ENCODE measurements at regions not wholly inside any gene's neighbourhood (a gene's known extent, or its start where the extent isn't known, plus 50 kb on each side); places are given as distances from the start of the nearest gene placed in this dataset.

DNA sequence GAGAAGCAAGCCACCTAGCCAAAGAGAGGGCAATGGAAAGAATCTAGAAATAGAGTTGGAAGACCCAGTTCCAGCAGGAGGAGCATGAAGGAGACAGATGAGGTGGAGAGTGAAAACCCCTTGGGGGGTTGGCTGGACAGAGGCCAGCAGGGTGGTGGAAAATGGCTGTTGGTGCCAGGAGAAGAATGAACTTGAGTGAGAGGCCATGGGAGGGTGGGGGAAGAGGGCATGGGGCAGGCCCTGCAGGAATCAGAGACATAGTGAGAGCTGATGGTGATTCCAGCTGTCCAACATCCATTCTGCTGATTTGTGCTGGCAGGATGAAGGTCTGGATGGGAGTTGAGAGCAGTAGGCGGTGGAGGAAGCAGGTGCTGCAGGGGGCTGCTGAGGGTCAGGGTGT, 108.0 kb upstream of the TNP1 start:
- Histone ChIP-seq H3K27me3 (ENCODE audit: control insufficient read depth, insufficient read depth, low read length) (peaks cover 2% of the 10 kb centered on the region), H3K4me3 (ENCODE audit: low read depth, low read length) (no peak overlapping the region), H3K36me3 (ENCODE audit: control insufficient read depth, insufficient read depth, low read length) (no peaks in the 10 kb centered on the region)
- FAIRE-seq (no peak), DNase-seq (ENCODE audit: low read depth) (no peak)
- TF ChIP-seq, protein P1, sequence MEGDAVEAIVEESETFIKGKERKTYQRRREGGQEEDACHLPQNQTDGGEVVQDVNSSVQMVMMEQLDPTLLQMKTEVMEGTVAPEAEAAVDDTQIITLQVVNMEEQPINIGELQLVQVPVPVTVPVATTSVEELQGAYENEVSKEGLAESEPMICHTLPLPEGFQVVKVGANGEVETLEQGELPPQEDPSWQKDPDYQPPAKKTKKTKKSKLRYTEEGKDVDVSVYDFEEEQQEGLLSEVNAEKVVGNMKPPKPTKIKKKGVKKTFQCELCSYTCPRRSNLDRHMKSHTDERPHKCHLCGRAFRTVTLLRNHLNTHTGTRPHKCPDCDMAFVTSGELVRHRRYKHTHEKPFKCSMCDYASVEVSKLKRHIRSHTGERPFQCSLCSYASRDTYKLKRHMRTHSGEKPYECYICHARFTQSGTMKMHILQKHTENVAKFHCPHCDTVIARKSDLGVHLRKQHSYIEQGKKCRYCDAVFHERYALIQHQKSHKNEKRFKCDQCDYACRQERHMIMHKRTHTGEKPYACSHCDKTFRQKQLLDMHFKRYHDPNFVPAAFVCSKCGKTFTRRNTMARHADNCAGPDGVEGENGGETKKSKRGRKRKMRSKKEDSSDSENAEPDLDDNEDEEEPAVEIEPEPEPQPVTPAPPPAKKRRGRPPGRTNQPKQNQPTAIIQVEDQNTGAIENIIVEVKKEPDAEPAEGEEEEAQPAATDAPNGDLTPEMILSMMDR (IDR thresholded peaks at IDR 0.05; ENCODE audit: insufficient read depth, low read length, severe bottlenecking) = no peak

DNA sequence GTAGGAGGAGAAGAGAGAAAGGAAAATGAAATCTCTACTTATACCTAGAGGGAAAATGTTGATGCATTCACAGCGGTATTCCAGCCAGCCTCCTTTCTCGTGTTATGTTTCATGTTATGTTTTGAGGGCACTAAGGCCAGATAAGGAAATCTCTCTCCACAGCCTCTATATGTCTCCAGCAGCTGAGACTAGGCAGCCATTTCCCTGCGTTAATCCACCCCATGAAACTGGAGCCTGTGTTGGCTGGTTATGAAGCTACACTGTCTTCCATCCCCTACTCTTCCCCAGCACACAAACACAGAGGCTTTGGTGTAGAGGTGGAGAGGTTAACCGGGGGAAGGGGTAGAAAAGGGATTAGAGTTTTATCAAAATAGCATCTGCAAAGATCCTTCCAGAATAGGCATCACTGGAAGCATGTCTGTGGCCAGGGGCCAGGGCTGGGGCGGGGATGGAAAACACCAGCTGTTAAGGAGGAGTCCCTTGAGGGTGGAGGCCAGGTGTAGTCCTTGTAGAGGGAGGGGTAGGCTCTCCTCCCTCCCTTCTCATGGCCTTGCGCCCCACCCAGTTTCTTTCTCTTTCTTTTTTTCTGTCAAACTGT, 100.9 kb upstream of the TNP1 start:
- Histone ChIP-seq H3K27me3 (ENCODE audit: control insufficient read depth, insufficient read depth, low read length) (peaks cover 2% of the 10 kb centered on the region), H3K4me3 (ENCODE audit: low read depth, low read length) (no peak overlapping the region), H3K36me3 (ENCODE audit: control insufficient read depth, insufficient read depth, low read length) (no peaks in the 10 kb centered on the region)
- TF ChIP-seq, protein P1 (IDR thresholded peaks at IDR 0.05; ENCODE audit: insufficient read depth, low read length, severe bottlenecking) = no peak
- DNase-seq (ENCODE audit: low read depth) (no peak), FAIRE-seq (no peak)

DNA sequence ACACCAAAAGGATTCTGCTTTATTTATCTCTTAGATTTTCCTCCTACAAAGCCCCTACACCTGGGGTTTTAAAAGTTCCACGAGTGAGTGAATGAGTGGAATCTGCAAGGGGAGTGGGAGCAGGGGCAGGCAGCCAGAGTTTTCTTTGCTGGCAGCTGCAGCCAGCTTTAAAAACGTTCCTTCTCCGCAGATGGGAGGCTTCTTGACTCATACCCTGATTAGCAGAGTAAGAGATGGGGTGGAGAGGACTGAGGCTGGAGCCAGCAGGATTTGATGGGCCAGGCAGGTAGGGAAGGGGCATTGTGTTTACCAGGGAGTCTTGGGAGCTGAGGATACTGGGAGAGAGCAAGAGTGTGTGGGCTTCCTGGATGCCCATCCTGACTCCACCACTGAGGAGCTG, 99.6 kb upstream of the TNP1 start:
- TF ChIP-seq, protein P1 (IDR thresholded peaks at IDR 0.05; ENCODE audit: insufficient read depth, low read length, severe bottlenecking) = no peak
- H3K27me3 ChIP-seq (ENCODE audit: control insufficient read depth, insufficient read depth, low read length) = no peaks in the 10 kb centered on the region
- FAIRE-seq = no peak
- no peaks in the 10 kb centered on the region for H3K36me3 ChIP-seq (ENCODE audit: control insufficient read depth, insufficient read depth, low read length)
- H3K4me3 ChIP-seq (ENCODE audit: low read depth, low read length) = no peak overlapping the region
- DNase-seq (ENCODE audit: low read depth) = no peak

DNA sequence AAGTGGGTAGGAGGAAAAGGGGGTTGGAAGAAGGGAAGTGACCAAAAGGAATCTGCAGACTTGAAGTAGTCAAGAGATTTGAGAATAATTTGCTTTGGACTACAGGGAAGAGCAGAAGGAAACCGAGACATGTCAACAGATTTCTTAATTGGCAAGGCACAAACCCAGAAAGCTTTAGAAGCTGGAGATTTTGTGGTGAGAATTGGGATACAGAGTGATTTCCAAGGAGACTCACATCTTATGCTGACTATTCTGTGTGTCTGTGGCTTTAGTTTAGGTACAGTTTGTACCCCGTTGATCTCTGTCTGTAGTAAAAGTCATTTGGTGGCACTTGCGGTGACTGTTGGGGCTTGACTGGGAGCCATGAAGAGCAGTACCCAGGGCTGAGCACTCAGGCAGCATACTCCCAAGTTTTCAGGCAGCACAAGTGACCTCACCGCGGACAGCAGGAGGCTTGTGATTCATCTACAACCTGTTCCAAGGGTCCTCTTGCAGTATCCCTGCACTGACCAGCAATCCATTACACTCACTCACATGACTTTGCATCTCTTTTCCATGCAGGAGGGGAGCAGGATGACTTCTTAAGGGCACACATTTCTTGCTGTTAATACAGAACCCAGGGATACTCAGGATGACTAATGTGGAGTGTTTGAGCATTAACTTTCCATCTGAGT, 97.1 kb upstream of the TNP1 start:
- H3K27me3 ChIP-seq (ENCODE audit: control insufficient read depth, insufficient read depth, low read length) = no peaks in the 10 kb centered on the region
- no peak overlapping the region for H3K4me3 ChIP-seq (ENCODE audit: low read depth, low read length)
- FAIRE-seq (no peak), DNase-seq (ENCODE audit: low read depth) (peak; percentile 13)
- H3K36me3 ChIP-seq (ENCODE audit: control insufficient read depth, insufficient read depth, low read length) = no peaks in the 10 kb centered on the region
- TF ChIP-seq, protein P1 (IDR thresholded peaks at IDR 0.05; ENCODE audit: insufficient read depth, low read length, severe bottlenecking) = no peak

DNA sequence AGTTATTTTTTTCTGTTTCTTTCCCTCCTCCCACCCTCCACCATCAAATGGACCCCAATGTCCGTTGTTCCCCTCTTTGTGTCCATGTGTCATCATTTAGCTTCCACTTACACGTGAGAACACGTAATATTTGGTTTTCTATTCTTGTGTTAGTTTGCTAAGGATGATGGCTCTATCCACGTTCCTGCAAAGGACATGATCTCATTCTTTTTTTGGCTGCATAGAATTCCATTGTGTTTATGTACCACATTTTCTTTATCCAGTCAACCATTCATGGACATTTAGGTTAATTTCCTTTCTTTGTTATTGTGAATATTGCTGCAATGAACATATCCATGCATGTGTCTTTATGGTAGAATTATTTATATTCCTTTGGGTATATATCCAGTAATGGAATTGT, 91.3 kb upstream of the TNP1 start:
- DNase-seq (ENCODE audit: low read depth) (no peak), FAIRE-seq (no peak)
- H3K4me3 ChIP-seq (ENCODE audit: low read depth, low read length) = no peak overlapping the region
- no peaks in the 10 kb centered on the region for H3K36me3 ChIP-seq (ENCODE audit: control insufficient read depth, insufficient read depth, low read length)
- TF ChIP-seq, protein P1 (IDR thresholded peaks at IDR 0.05; ENCODE audit: insufficient read depth, low read length, severe bottlenecking) = no peak
- no peaks in the 10 kb centered on the region for H3K27me3 ChIP-seq (ENCODE audit: control insufficient read depth, insufficient read depth, low read length)

DNA sequence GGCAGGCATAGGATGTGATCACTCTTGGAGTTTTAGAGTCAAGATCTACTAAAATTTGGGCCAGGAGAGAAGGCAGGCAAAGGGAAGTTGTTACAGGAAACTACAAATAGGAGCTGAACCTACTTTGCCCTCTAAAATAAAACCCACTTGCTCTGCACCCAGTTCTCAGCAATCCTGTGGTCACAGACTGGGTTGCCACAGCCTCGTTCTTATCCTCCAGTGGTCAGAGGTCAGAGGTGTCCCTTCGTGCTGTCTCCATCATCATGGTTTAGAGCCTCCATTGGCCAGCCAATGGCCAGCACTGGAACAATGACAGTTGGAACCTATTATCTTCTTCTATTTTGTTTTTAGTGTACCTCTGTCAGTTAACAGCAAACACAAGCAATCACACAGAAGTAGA, 90.7 kb upstream of the TNP1 start:
- TF ChIP-seq, protein P1 (IDR thresholded peaks at IDR 0.05; ENCODE audit: insufficient read depth, low read length, severe bottlenecking) = no peak
- no peak overlapping the region for H3K4me3 ChIP-seq (ENCODE audit: low read depth, low read length)
- no peaks in the 10 kb centered on the region for H3K36me3 ChIP-seq (ENCODE audit: control insufficient read depth, insufficient read depth, low read length)
- H3K27me3 ChIP-seq (ENCODE audit: control insufficient read depth, insufficient read depth, low read length) = no peaks in the 10 kb centered on the region
- FAIRE-seq (no peak), DNase-seq (ENCODE audit: low read depth) (no peak)

Data from bronchial epithelial cell (primary cell).